Chondrocyte (in vitro differentiated cells): ENCODE measurements at regions not wholly inside any gene's neighbourhood (a gene's known extent, or its start where the extent isn't known, plus 50 kb on each side); places are given as distances from the start of the nearest gene placed in this dataset.
A peak's percentile ranks its signal among the peaks of the same experiment; 100 is the strongest.
"Not testable (repeated sequence)": the region's sequence is repeated elsewhere in the genome, so short reads cannot be mapped to it uniquely, and the experiment has no call there.

ENCODE experiments used
- DNase-seq: peaks from one replicate; pipeline ENCODE4 v3.0.0; 2021; ENCODE audit warnings: mixed read lengths, low spot score
- H3K27ac Mint-ChIP-seq: one replicate; pipeline ENCODE4 v1.8.0; 2021; ENCODE audit warnings: mild to moderate bottlenecking, moderate library complexity, mixed read lengths; ENCODE audit not compliant: unreplicated experiment
- H3K27me3 Mint-ChIP-seq: 2 replicates; pipeline ENCODE4 v1.8.0; 2021; ENCODE audit warnings: low read depth, mixed read lengths
- H3K36me3 Mint-ChIP-seq: 2 replicates; pipeline ENCODE4 v1.8.0; 2021; ENCODE audit warnings: low read depth, mixed read lengths
- H3K4me1 Mint-ChIP-seq: 2 replicates; pipeline ENCODE4 v1.8.0; 2021; ENCODE audit warnings: low read depth, mild to moderate bottlenecking, mixed read lengths
- H3K4me3 Mint-ChIP-seq: one replicate; pipeline ENCODE4 v1.8.0; 2021; ENCODE audit warnings: mild to moderate bottlenecking, moderate library complexity, mixed read lengths; ENCODE audit not compliant: unreplicated experiment
- H3K9me3 Mint-ChIP-seq: 2 replicates; pipeline ENCODE4 v1.8.0; 2021; ENCODE audit warnings: low read depth, mixed read lengths
- CTCF ChIP-seq: fragments of 200-600 bp; sonication (generic); IDR thresholded peaks from 2 replicates; pipeline ENCODE4 v1.5.0; 2021; ENCODE audit warnings: antibody characterized with exemption, mild to moderate bottlenecking, moderate library complexity

DNA sequence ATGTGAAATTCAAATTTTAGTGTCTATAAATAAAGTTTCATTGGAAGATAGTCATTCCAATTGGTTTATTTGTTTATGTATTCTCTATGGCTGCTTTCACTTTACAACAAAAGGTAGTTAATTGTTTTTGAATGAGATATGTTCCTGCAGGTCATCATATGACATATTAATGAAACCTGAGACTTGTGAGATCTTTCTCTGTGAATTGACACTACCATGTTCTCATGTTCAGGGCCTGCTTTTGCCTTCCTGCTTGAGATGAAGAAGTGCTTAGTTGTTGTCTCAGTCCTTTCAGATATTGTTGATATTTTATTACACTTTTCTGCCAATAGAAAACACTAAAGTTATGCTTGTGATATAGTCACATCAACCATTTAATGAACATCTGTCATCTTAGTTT lies 132.5 kb downstream of the UTRN start:
- Mint-ChIP-seq H3K27ac (no peak overlapping the region), H3K4me3 (no peak overlapping the region), H3K4me1 (peaks cover 33% of the 10 kb centered on the region), H3K9me3 (no peaks in the 10 kb centered on the region), H3K36me3 (peaks cover 2% of the 10 kb centered on the region), H3K27me3 (no peaks in the 10 kb centered on the region)
- no peak for TF ChIP-seq CTCF
- DNase-seq: no peak

GRCh38 chr6:144418959-144419545 lies 133.9 kb downstream of the UTRN start:
- no peaks in the 10 kb centered on the region for H3K9me3 Mint-ChIP-seq
- H3K27me3 Mint-ChIP-seq: no peaks in the 10 kb centered on the region
- H3K4me3 Mint-ChIP-seq: no peak overlapping the region
- H3K36me3 Mint-ChIP-seq: peaks cover 9% of the 10 kb centered on the region
- no peak overlapping the region for H3K27ac Mint-ChIP-seq
- DNase-seq: no peak
- no peak for TF ChIP-seq CTCF
- H3K4me1 Mint-ChIP-seq: peaks cover 38% of the 10 kb centered on the region

DNA sequence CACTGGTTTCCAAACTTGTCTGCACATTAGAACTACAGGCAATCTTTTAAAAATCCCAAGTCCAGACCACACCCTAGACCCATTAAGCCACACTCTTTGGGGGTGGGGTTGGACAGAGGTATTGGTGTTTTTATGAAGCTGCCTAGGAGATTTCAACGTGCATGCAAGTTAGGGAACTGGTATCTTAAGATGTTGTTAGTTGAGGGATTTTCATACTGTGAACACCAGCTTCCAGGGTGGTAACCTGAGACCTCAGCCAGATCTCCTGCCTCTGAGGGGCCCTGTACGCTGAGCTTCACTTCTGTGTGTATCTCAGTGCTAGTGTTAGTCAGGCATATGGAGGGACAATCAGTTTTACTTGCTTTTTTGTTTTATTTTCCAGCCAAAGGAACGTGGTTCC lies 138.0 kb downstream of the UTRN start:
- Mint-ChIP-seq H3K27ac (no peak overlapping the region), H3K9me3 (no peaks in the 10 kb centered on the region), H3K27me3 (no peaks in the 10 kb centered on the region), H3K4me1 (peaks cover 14% of the 10 kb centered on the region), H3K4me3 (no peak overlapping the region), H3K36me3 (peaks cover 24% of the 10 kb centered on the region)
- DNase-seq: no peak
- no peak for TF ChIP-seq CTCF

DNA sequence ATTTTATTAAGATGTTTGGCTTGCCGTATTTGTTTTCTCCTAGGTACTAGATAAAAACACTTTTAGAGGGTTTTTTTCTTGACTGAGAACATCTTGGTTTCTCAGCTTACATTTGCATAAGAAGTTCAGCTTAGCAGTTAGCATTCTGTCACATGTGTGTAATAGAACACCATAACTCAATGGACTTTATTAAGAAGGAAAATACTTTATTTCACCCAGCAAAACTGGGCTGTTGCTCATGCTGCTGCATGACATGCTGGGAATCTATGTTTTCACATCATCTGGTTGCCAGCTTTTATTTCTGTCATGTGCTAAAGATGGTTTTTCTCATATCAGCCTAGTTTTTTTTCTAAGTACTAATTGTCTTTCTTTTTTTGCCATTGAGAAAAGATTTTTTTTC lies 144.6 kb downstream of the UTRN start:
- Mint-ChIP-seq H3K27me3 (no peaks in the 10 kb centered on the region), H3K4me1 (peaks cover 12% of the 10 kb centered on the region), H3K36me3 (peaks cover 24% of the 10 kb centered on the region), H3K27ac (no peak overlapping the region), H3K4me3 (no peak overlapping the region), H3K9me3 (no peaks in the 10 kb centered on the region)
- TF ChIP-seq CTCF: no peak
- DNase-seq: no peak

DNA sequence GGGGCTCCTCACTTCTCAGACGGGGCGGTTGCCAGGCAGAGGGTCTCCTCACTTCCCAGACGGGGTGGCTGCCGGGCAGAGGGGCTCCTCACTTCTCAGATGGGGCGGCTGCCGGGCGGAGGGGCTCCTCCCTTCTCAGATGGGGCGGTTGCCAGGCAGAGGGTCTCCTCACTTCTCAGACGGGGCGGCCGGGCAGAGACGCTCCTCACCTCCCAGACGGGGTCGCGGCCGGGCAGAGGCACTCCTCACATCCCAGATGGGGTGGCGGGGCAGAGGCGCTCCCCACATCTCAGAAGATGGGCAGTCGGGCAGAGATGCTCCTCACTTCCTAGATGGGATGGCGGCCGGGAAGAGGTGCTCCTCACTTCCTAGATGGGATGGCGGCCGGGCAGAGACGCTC lies 148.3 kb downstream of the UTRN start:
- not testable (repeated sequence) for H3K27me3 Mint-ChIP-seq, H3K27ac Mint-ChIP-seq, H3K9me3 Mint-ChIP-seq, H3K4me1 Mint-ChIP-seq, DNase-seq, H3K4me3 Mint-ChIP-seq
- H3K36me3 Mint-ChIP-seq: peaks cover 29% of the 10 kb centered on the region

DNA sequence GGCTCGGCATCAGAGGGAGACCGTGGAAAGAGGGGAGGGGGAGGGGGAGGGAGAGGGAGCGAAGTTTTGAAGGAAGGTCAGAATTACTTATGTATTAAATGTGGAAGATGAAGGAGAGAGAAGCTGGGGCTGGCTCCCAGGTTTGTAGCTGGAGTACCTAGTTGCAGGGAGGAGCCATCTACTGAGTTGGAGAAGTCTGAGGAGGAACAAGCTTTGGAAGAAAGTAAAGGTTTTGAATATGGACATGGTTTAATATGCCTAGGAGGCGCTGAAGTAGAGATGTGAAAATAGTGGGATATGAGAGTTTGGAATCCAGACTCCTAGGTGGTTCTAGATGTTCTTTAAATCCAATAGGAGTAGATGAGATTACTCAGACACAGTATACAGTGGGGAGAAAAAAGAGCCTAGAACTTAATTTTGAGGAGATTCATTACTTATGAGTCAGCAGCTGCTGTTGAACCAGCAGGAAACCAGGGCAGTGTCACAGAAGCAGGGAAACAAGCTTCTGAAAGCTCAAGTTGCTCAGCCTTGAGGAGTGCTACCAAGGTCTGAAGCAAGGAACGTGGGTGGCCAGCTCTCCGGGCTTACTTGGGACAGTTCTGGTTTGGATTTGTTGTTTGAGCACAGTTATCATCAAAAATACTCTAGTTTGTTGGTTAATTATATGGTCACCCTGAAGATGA lies 149.3 kb downstream of the UTRN start:
- H3K9me3 Mint-ChIP-seq: no peaks in the 10 kb centered on the region
- peaks cover 9% of the 10 kb centered on the region for H3K4me1 Mint-ChIP-seq
- H3K36me3 Mint-ChIP-seq: peaks cover 34% of the 10 kb centered on the region
- no peaks in the 10 kb centered on the region for H3K27me3 Mint-ChIP-seq
- no peak overlapping the region for H3K4me3 Mint-ChIP-seq
- TF ChIP-seq CTCF: no peak
- DNase-seq: no peak
- peak overlapping the region; percentile 79 for H3K27ac Mint-ChIP-seq
